ENCODE measurements at regions not wholly inside any gene's neighbourhood (a gene's known extent, or its start where the extent isn't known, plus 50 kb on each side); places are given as distances from the start of the nearest gene placed in this dataset.

DNA sequence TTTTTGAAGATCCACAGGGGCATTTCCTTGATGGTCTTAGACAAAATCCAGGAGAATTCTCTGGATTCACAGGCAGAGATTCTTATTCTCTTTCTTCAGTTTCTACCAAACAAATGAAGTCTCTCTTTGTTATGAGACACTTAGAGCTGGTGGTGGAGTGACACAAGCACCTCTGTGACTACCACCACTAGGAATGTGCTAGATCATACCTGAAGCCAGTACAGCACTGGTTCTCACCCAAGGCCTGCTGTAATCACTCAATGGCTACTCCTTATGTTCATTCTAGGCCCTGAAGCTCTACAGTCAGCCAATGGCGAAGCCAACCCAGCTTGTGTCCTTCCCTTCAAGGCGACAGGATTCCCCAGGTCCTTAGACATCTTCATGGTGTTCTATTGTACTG lies 482.3 kb downstream of the TRAM1L1 start:
- H3K36me3 ChIP-seq (replicated peaks; ENCODE audit: insufficient read depth, low read depth): no peaks in the 10 kb centered on the region
- no peak overlapping the region for H3K27ac ChIP-seq
- no peaks in the 10 kb centered on the region for H3K9me3 ChIP-seq (ENCODE audit: low read depth)
- H3K27me3 ChIP-seq: no peaks in the 10 kb centered on the region
- H3K9me2 ChIP-seq (replicated peaks; ENCODE audit: insufficient read depth): no peaks in the 10 kb centered on the region
- no peak overlapping the region for H3K4me3 ChIP-seq
- no peak for DNase-seq (ENCODE audit: low spot score)
- TF ChIP-seq, protein P1, sequence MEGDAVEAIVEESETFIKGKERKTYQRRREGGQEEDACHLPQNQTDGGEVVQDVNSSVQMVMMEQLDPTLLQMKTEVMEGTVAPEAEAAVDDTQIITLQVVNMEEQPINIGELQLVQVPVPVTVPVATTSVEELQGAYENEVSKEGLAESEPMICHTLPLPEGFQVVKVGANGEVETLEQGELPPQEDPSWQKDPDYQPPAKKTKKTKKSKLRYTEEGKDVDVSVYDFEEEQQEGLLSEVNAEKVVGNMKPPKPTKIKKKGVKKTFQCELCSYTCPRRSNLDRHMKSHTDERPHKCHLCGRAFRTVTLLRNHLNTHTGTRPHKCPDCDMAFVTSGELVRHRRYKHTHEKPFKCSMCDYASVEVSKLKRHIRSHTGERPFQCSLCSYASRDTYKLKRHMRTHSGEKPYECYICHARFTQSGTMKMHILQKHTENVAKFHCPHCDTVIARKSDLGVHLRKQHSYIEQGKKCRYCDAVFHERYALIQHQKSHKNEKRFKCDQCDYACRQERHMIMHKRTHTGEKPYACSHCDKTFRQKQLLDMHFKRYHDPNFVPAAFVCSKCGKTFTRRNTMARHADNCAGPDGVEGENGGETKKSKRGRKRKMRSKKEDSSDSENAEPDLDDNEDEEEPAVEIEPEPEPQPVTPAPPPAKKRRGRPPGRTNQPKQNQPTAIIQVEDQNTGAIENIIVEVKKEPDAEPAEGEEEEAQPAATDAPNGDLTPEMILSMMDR (IDR thresholded peaks at IDR 0.05; ENCODE audit: poor library complexity): no peak
- TF ChIP-seq EZH2 (IDR thresholded peaks at IDR 0.05; ENCODE audit: borderline replicate concordance) (no peak), EZH2phosphoT487 (IDR thresholded peaks at IDR 0.05; ENCODE audit: low read depth, severe bottlenecking, unreplicated experiment) (no peak)
- WGBS (ENCODE audit: low lambda C conversion rate, missing lambda C conversion rate): 47% methylated on average over 2 of the region's 2 CpGs
- no peaks in the 10 kb centered on the region for H3K79me2 ChIP-seq
- H3K4me2 ChIP-seq: no peak overlapping the region
- H3K4me1 ChIP-seq (ENCODE audit: insufficient read depth): no peaks in the 10 kb centered on the region
- H4K20me1 ChIP-seq (ENCODE audit: insufficient read depth, poor library complexity, severe bottlenecking): no peaks in the 10 kb centered on the region
- no peak overlapping the region for H2AFZ ChIP-seq

DNA sequence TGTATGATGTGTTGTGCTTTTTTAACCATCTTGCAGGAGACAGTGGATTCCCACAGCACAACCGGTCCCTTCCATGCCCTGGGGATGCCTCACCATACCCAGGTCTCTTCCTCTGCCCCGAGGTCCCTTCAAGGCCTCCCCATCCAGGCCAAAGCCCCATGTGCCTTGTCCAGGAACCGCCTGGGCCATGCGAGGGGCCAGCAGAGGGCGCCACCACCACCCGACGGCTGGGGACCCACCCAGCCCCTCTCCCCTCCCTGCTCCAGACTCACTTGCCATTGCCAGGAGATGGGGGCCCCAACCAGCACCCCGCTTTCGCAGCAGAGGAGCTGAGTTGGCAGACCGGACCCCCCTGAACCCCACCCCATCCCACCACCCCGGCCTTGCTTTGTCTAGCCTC lies 485.5 kb downstream of the TRAM1L1 start:
- Histone ChIP-seq H3K4me3 (no peak overlapping the region), H2AFZ (no peak overlapping the region), H4K20me1 (ENCODE audit: insufficient read depth, poor library complexity, severe bottlenecking) (no peaks in the 10 kb centered on the region), H3K27me3 (no peaks in the 10 kb centered on the region), H3K79me2 (no peaks in the 10 kb centered on the region), H3K9me2 (replicated peaks; ENCODE audit: insufficient read depth) (no peaks in the 10 kb centered on the region), H3K9me3 (ENCODE audit: low read depth) (no peaks in the 10 kb centered on the region), H3K36me3 (replicated peaks; ENCODE audit: insufficient read depth, low read depth) (no peaks in the 10 kb centered on the region), H3K4me1 (ENCODE audit: insufficient read depth) (no peaks in the 10 kb centered on the region), H3K4me2 (no peak overlapping the region), H3K27ac (no peak overlapping the region)
- TF ChIP-seq EZH2 (IDR thresholded peaks at IDR 0.05; ENCODE audit: borderline replicate concordance): no peak
- no peak for TF ChIP-seq EZH2phosphoT487 (IDR thresholded peaks at IDR 0.05; ENCODE audit: low read depth, severe bottlenecking, unreplicated experiment)
- TF ChIP-seq, protein P1 (IDR thresholded peaks at IDR 0.05; ENCODE audit: poor library complexity): no peak
- WGBS (ENCODE audit: low lambda C conversion rate, missing lambda C conversion rate): 83% methylated on average over 8 of the region's 11 CpGs
- DNase-seq (ENCODE audit: low spot score): no peak

DNA sequence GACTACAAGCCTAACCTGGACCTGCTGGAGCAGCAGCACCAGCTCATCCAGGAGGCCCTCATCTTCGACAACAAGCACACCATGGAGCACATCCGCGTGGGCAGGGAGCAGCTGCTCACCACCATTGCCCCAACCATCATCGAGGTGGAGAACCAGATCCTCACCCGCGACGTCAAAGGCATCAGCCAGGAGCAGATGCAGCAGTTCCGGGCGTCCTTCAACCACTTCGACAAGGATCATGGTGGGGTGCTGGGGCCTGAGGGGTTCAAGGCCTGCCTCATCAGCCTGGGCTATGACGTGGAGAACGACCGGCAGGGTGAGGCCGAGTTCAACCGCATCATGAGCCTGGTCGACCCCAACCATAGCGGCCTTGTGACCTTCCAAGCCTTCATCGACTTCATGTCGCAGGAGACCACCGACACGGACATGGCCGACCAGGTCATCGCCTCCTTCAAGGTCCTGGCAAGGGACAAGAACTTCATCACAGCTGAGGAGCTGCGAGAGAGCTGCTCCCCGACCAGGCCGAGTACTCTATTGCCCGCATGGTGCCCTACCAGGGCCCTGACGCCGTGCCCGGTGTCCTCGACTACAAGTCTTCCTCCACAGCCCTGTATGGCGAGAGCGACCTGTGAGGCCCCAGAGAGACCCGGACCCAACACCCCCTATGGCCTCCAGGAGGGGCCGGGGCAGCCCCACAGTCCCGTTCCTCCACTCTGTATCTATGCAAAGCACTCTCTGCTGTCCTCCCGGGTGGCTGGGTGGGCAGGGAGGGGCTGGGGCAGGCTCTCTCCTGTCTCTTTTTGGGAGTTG lies 486.2 kb downstream of the TRAM1L1 start:
- no peak overlapping the region for H3K4me2 ChIP-seq
- H3K9me3 ChIP-seq (ENCODE audit: low read depth): no peaks in the 10 kb centered on the region
- H3K9me2 ChIP-seq (replicated peaks; ENCODE audit: insufficient read depth): no peaks in the 10 kb centered on the region
- H3K4me3 ChIP-seq: no peak overlapping the region
- H3K27ac ChIP-seq: no peak overlapping the region
- 98% methylated on average over 36 of the region's 37 CpGs for WGBS (ENCODE audit: low lambda C conversion rate, missing lambda C conversion rate)
- no peak overlapping the region for H2AFZ ChIP-seq
- no peaks in the 10 kb centered on the region for H3K4me1 ChIP-seq (ENCODE audit: insufficient read depth)
- H3K36me3 ChIP-seq (replicated peaks; ENCODE audit: insufficient read depth, low read depth): no peaks in the 10 kb centered on the region
- no peaks in the 10 kb centered on the region for H3K27me3 ChIP-seq
- TF ChIP-seq EZH2phosphoT487 (IDR thresholded peaks at IDR 0.05; ENCODE audit: low read depth, severe bottlenecking, unreplicated experiment) (no peak), EZH2 (IDR thresholded peaks at IDR 0.05; ENCODE audit: borderline replicate concordance) (no peak)
- TF ChIP-seq, protein P1 (IDR thresholded peaks at IDR 0.05; ENCODE audit: poor library complexity): no peak
- no peak for DNase-seq (ENCODE audit: low spot score)
- H4K20me1 ChIP-seq (ENCODE audit: insufficient read depth, poor library complexity, severe bottlenecking): no peaks in the 10 kb centered on the region
- H3K79me2 ChIP-seq: no peaks in the 10 kb centered on the region

Data from hepatocyte (in vitro differentiated cells).